ENCODE measurements at regions not wholly inside any gene's neighbourhood (a gene's known extent, or its start where the extent isn't known, plus 50 kb on each side); places are given as distances from the start of the nearest gene placed in this dataset.

- peaks cover 5% of the 10 kb centered on the region for H3K27me3 ChIP-seq (ENCODE audit: control insufficient read depth, insufficient read depth, low read length)
- no peaks in the 10 kb centered on the region for H3K9me3 ChIP-seq (ENCODE audit: control insufficient read depth, low read depth, low read length)
- WGBS (ENCODE audit: insufficient coverage, low lambda C conversion rate) = no CpG with 5 or more reads among the region's 2 CpGs
- no peak for DNase-seq
- H3K4me3 ChIP-seq (ENCODE audit: low read length) = no peak overlapping the region
- H3K36me3 ChIP-seq (ENCODE audit: control insufficient read depth, insufficient read depth, low read length) = no peaks in the 10 kb centered on the region
- H3K27ac ChIP-seq (ENCODE audit: low read length) = no peak overlapping the region
- no peaks in the 10 kb centered on the region for H3K4me1 ChIP-seq (ENCODE audit: control insufficient read depth, insufficient read depth, low read length)
Measured at GRCh38 chr12:13375583-13376345, 179.2 kb downstream of the EMP1 start.

GRCh38 chr12:13374793-13375192 lies 178.3 kb downstream of the EMP1 start:
- no peaks in the 10 kb centered on the region for H3K4me1 ChIP-seq (ENCODE audit: control insufficient read depth, insufficient read depth, low read length)
- peaks cover 5% of the 10 kb centered on the region for H3K27me3 ChIP-seq (ENCODE audit: control insufficient read depth, insufficient read depth, low read length)
- no CpG with 5 or more reads among the region's 5 CpGs for WGBS (ENCODE audit: insufficient coverage, low lambda C conversion rate)
- DNase-seq = no peak
- no peak overlapping the region for H3K27ac ChIP-seq (ENCODE audit: low read length)
- H3K4me3 ChIP-seq (ENCODE audit: low read length) = no peak overlapping the region
- H3K36me3 ChIP-seq (ENCODE audit: control insufficient read depth, insufficient read depth, low read length) = no peaks in the 10 kb centered on the region
- no peaks in the 10 kb centered on the region for H3K9me3 ChIP-seq (ENCODE audit: control insufficient read depth, low read depth, low read length)

GRCh38 chr12:13373803-13374202 lies 177.3 kb downstream of the EMP1 start:
- H3K4me3 ChIP-seq (ENCODE audit: low read length) = no peak overlapping the region
- no CpG with 5 or more reads among the region's 2 CpGs for WGBS (ENCODE audit: insufficient coverage, low lambda C conversion rate)
- H3K27me3 ChIP-seq (ENCODE audit: control insufficient read depth, insufficient read depth, low read length) = peaks cover 5% of the 10 kb centered on the region
- no peaks in the 10 kb centered on the region for H3K9me3 ChIP-seq (ENCODE audit: control insufficient read depth, low read depth, low read length)
- DNase-seq = no peak
- H3K4me1 ChIP-seq (ENCODE audit: control insufficient read depth, insufficient read depth, low read length) = no peaks in the 10 kb centered on the region
- H3K36me3 ChIP-seq (ENCODE audit: control insufficient read depth, insufficient read depth, low read length) = no peaks in the 10 kb centered on the region
- no peak overlapping the region for H3K27ac ChIP-seq (ENCODE audit: low read length)

GRCh38 chr12:13373131-13373530 lies 176.6 kb downstream of the EMP1 start:
- peaks cover 5% of the 10 kb centered on the region for H3K27me3 ChIP-seq (ENCODE audit: control insufficient read depth, insufficient read depth, low read length)
- no peaks in the 10 kb centered on the region for H3K9me3 ChIP-seq (ENCODE audit: control insufficient read depth, low read depth, low read length)
- no peak for DNase-seq
- no peak overlapping the region for H3K27ac ChIP-seq (ENCODE audit: low read length)
- WGBS (ENCODE audit: insufficient coverage, low lambda C conversion rate) = 67% methylated on average over 1 of the region's 6 CpGs
- no peaks in the 10 kb centered on the region for H3K4me1 ChIP-seq (ENCODE audit: control insufficient read depth, insufficient read depth, low read length)
- no peak overlapping the region for H3K4me3 ChIP-seq (ENCODE audit: low read length)
- no peaks in the 10 kb centered on the region for H3K36me3 ChIP-seq (ENCODE audit: control insufficient read depth, insufficient read depth, low read length)

DNA sequence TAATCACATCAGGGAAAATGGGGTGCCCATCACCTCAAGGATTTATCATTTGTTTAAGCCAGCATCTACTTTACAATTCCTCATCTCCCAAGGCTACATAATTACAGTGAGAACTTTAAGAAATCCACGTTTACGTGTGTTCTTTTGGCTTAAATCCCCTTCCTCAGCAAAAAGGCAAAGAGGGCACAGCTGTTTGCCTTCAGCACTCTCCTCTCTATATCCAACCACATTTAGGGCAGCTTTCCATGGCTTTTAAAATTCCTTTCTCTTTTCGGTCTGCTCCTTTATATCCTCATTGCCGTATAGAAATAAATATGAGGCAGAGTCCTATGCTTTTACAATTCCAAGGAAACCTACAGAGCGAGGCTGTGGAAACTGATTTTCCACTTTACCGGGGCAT lies 175.9 kb downstream of the EMP1 start:
- no peak for DNase-seq
- WGBS (ENCODE audit: insufficient coverage, low lambda C conversion rate) = 75% methylated on average over 2 of the region's 6 CpGs

GRCh38 chr12:13371797-13372196 lies 175.3 kb downstream of the EMP1 start:
- DNase-seq = no peak
- Histone ChIP-seq H3K4me3 (ENCODE audit: low read length) (no peak overlapping the region), H3K36me3 (ENCODE audit: control insufficient read depth, insufficient read depth, low read length) (no peaks in the 10 kb centered on the region), H3K27ac (ENCODE audit: low read length) (no peak overlapping the region), H3K27me3 (ENCODE audit: control insufficient read depth, insufficient read depth, low read length) (peaks cover 5% of the 10 kb centered on the region), H3K4me1 (ENCODE audit: control insufficient read depth, insufficient read depth, low read length) (no peaks in the 10 kb centered on the region), H3K9me3 (ENCODE audit: control insufficient read depth, low read depth, low read length) (no peaks in the 10 kb centered on the region)
- no CpG with 5 or more reads among the region's 2 CpGs for WGBS (ENCODE audit: insufficient coverage, low lambda C conversion rate)

More for the DNA sequence above, 175.9 kb downstream of the EMP1 start:
- no peaks in the 10 kb centered on the region for H3K4me1 ChIP-seq (ENCODE audit: control insufficient read depth, insufficient read depth, low read length)
- H3K4me3 ChIP-seq (ENCODE audit: low read length) = no peak overlapping the region
- H3K27ac ChIP-seq (ENCODE audit: low read length) = no peak overlapping the region
- no peaks in the 10 kb centered on the region for H3K9me3 ChIP-seq (ENCODE audit: control insufficient read depth, low read depth, low read length)
- no peaks in the 10 kb centered on the region for H3K36me3 ChIP-seq (ENCODE audit: control insufficient read depth, insufficient read depth, low read length)
- peaks cover 5% of the 10 kb centered on the region for H3K27me3 ChIP-seq (ENCODE audit: control insufficient read depth, insufficient read depth, low read length)

DNA sequence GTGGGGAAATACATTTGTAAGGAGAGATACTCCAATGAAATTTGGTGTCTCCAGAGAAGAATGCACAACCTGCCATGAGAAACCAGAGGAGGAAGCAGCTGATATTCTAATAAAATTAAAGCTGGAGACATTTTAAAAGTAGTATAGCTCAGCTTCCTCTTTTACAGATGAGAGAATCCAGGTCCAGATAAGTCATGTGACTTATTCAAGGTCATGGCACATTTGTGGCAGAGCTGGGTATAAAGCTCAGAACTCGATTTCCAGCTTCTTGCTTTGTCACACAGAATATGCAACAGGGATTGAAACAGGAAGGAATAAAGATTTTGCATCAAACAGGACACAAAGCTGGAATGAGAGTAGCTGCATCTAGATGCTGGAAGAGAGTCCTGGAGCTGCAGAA lies 174.8 kb downstream of the EMP1 start:
- no peaks in the 10 kb centered on the region for H3K36me3 ChIP-seq (ENCODE audit: control insufficient read depth, insufficient read depth, low read length)
- no peak overlapping the region for H3K4me3 ChIP-seq (ENCODE audit: low read length)
- no peaks in the 10 kb centered on the region for H3K9me3 ChIP-seq (ENCODE audit: control insufficient read depth, low read depth, low read length)
- WGBS (ENCODE audit: insufficient coverage, low lambda C conversion rate) = no CpG with 5 or more reads among the region's 1 CpG
- H3K27me3 ChIP-seq (ENCODE audit: control insufficient read depth, insufficient read depth, low read length) = peaks cover 5% of the 10 kb centered on the region
- H3K4me1 ChIP-seq (ENCODE audit: control insufficient read depth, insufficient read depth, low read length) = no peaks in the 10 kb centered on the region
- DNase-seq = no peak
- no peak overlapping the region for H3K27ac ChIP-seq (ENCODE audit: low read length)

- Histone ChIP-seq H3K9me3 (ENCODE audit: control insufficient read depth, low read depth, low read length) (no peaks in the 10 kb centered on the region), H3K36me3 (ENCODE audit: control insufficient read depth, insufficient read depth, low read length) (no peaks in the 10 kb centered on the region), H3K27me3 (ENCODE audit: control insufficient read depth, insufficient read depth, low read length) (peaks cover 5% of the 10 kb centered on the region), H3K27ac (ENCODE audit: low read length) (no peak overlapping the region), H3K4me3 (ENCODE audit: low read length) (no peak overlapping the region), H3K4me1 (ENCODE audit: control insufficient read depth, insufficient read depth, low read length) (no peaks in the 10 kb centered on the region)
- WGBS (ENCODE audit: insufficient coverage, low lambda C conversion rate) = no CpG with 5 or more reads among the region's 2 CpGs
- DNase-seq = no peak
Measured at GRCh38 chr12:13369474-13370056, 173.0 kb downstream of the EMP1 start.

DNA sequence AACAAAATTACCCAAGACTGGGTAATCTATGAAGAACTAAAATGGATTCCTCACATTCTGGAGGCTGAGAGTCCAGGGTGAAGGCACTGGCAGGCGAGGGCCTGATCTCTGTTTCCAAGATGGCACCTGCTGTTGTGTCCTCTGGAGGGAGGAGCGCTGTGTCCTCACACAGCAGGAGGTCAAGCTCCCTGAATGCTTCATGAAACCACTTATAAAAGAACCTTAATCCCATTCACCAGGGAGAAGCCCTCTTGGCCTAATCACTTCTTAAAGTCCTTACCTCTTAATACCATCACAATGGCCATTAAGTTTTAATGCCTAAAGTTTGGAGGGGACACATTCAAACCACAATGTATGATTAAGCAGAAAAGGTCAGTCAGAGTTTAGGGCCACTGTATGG lies 172.4 kb downstream of the EMP1 start:
- H3K4me3 ChIP-seq (ENCODE audit: low read length) = no peak overlapping the region
- no peak overlapping the region for H3K27ac ChIP-seq (ENCODE audit: low read length)
- H3K9me3 ChIP-seq (ENCODE audit: control insufficient read depth, low read depth, low read length) = no peaks in the 10 kb centered on the region
- H3K27me3 ChIP-seq (ENCODE audit: control insufficient read depth, insufficient read depth, low read length) = peaks cover 5% of the 10 kb centered on the region
- no peaks in the 10 kb centered on the region for H3K4me1 ChIP-seq (ENCODE audit: control insufficient read depth, insufficient read depth, low read length)
- no CpG with 5 or more reads among the region's 2 CpGs for WGBS (ENCODE audit: insufficient coverage, low lambda C conversion rate)
- DNase-seq = no peak
- H3K36me3 ChIP-seq (ENCODE audit: control insufficient read depth, insufficient read depth, low read length) = no peaks in the 10 kb centered on the region

DNA sequence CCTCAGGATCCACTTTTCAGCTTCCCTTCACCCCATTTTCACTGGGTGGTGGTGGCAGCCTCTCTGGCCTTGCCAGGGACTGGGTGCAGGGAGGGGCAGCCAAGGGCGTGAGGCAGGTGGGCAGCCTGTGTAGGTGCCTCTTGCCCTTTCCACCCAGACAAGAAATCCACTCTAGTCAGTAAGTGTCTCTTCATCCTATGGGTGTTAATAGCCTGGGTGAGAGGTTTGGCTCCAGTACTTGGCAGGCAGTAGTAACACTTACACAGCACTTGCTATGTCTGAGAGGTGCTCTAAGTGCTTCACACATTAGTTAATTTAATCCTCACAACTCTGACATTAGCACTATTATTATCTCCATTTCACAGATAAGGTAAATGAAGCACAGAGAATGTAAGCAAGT lies 171.9 kb downstream of the EMP1 start:
- WGBS (ENCODE audit: insufficient coverage, low lambda C conversion rate) = no CpG with 5 or more reads among the region's 1 CpG
- H3K4me3 ChIP-seq (ENCODE audit: low read length) = no peak overlapping the region

DNA sequence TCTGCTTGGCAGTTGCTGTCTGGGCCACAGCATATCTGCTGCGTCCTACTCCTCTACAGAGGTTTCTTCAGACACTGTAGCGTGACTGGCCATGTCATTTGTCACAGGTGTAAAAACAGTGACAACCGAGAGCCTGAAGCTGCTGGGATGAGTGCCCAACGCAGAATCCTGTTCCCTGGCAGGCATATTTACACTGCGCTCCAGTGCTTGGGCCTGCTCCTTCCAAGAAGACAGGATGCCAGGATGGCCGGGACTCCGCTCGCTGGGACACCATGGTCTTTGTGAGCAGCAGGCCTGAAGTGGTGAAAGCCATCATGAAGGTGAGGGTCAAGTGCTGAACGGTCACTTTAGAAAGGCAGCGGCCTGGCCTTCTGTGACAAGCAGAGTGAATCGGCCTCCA lies 171.4 kb downstream of the EMP1 start:
- WGBS (ENCODE audit: insufficient coverage, low lambda C conversion rate) = no CpG with 5 or more reads among the region's 11 CpGs
- no peaks in the 10 kb centered on the region for H3K4me1 ChIP-seq (ENCODE audit: control insufficient read depth, insufficient read depth, low read length)
- no peaks in the 10 kb centered on the region for H3K27me3 ChIP-seq (ENCODE audit: control insufficient read depth, insufficient read depth, low read length)
- no peaks in the 10 kb centered on the region for H3K9me3 ChIP-seq (ENCODE audit: control insufficient read depth, low read depth, low read length)
- H3K4me3 ChIP-seq (ENCODE audit: low read length) = no peak overlapping the region
- no peaks in the 10 kb centered on the region for H3K36me3 ChIP-seq (ENCODE audit: control insufficient read depth, insufficient read depth, low read length)
- H3K27ac ChIP-seq (ENCODE audit: low read length) = no peak overlapping the region
- DNase-seq = no peak

More for the DNA sequence above, 171.9 kb downstream of the EMP1 start:
- no peaks in the 10 kb centered on the region for H3K4me1 ChIP-seq (ENCODE audit: control insufficient read depth, insufficient read depth, low read length)
- H3K36me3 ChIP-seq (ENCODE audit: control insufficient read depth, insufficient read depth, low read length) = no peaks in the 10 kb centered on the region
- peaks cover 3% of the 10 kb centered on the region for H3K27me3 ChIP-seq (ENCODE audit: control insufficient read depth, insufficient read depth, low read length)
- no peak overlapping the region for H3K27ac ChIP-seq (ENCODE audit: low read length)
- H3K9me3 ChIP-seq (ENCODE audit: control insufficient read depth, low read depth, low read length) = no peaks in the 10 kb centered on the region
- DNase-seq = no peak

Measured in large intestine (tissue), 3 donors.